ENCODE measurements at regions not wholly inside any gene's neighbourhood (a gene's known extent, or its start where the extent isn't known, plus 50 kb on each side); places are given as distances from the start of the nearest gene placed in this dataset.
"Not testable (repeated sequence)": the region's sequence is repeated elsewhere in the genome, so short reads cannot be mapped to it uniquely, and the experiment has no call there.

- DNase-seq: no peak
Observed at GRCh38 chr2:82259551-82259950, 1955.0 kb upstream of the LRRTM1 start.

- no peak for DNase-seq
Observed at GRCh38 chr2:82257796-82258555, 1953.4 kb upstream of the LRRTM1 start.

GRCh38 chr2:82256983-82257632 lies 1952.6 kb upstream of the LRRTM1 start:
- no peak for DNase-seq

GRCh38 chr2:82256288-82256687 lies 1951.7 kb upstream of the LRRTM1 start:
- DNase-seq: no peak

DNA sequence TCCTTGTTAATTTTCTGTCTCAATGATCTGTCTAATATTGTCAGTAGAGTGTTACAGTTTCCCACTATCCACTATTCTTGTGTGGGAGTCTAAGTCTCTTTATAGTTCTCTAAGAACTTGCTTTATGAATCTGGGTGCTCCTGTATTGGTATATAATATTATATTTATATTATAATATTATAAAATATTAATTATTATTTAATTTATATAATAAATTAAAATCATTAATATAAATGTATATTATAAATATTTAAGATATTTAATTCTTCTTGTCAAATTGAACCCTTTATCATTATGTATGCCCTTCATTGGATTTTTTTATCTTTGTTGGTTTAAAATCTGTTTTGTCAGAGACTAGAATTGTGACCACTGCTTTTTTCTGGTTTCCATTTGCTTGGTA lies 1950.2 kb upstream of the LRRTM1 start:
- DNase-seq: no peak

DNA sequence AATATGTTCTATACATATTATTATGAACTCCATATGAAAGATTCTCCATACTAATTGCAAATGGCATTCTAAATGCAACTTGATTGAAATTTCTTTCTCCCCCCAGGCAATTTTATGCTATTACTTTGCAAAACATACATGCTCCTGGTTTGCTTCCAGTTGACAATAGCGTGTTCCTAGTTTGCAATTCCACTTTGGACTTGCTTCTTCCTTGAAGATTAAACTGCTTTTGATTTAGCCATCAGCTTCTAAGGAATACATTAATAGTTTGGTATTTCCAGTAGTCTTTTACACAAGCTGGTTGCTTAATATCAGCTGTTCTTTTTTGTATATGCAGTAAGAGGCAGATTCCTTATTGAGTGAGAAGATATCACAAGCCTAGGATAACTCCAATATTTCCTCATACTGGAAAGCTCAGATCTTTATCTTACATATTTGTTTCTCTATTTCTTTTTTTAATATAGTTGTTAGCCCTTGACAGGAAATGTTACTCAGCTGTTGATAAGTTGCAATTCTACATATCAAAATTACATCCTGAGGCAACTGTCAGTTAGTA lies 1941.7 kb upstream of the LRRTM1 start:
- no peak for DNase-seq

GRCh38 chr2:82239176-82239575 lies 1934.6 kb upstream of the LRRTM1 start:
- DNase-seq: no peak

DNA sequence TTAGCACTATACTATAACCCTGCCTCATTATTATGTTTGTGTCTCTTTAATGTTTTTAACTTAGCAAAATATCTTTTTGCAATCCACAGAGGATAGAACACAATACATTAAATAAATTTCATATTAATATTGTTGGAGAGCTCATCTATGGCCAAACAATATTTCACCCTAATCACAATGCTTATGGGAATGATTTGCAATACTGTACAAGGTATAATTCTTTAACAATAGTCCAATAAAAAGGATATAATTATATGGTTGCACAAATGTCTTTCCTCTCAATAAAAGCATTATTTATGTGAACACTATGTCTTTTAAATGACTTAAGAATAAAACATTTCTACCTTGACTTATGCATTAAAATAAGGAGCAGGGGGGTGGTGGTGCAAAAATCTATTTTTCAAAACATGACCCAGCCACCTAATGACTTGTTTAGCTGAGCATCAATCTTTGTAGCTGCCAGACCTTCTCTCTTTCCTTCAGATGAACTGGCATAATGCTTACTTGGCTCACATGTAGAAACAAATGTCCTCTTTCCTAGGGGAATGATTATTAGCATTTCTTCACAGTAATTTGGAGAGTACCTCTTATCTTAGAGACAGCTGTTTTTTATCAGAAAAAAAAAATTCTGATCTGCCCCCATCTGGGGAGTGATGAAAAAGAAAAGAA lies 1933.6 kb upstream of the LRRTM1 start:
- no peak for DNase-seq

- DNase-seq: no peak
Observed at GRCh38 chr2:82234283-82234874, 1929.8 kb upstream of the LRRTM1 start.

GRCh38 chr2:82233806-82234205 lies 1929.3 kb upstream of the LRRTM1 start:
- DNase-seq: no peak

DNA sequence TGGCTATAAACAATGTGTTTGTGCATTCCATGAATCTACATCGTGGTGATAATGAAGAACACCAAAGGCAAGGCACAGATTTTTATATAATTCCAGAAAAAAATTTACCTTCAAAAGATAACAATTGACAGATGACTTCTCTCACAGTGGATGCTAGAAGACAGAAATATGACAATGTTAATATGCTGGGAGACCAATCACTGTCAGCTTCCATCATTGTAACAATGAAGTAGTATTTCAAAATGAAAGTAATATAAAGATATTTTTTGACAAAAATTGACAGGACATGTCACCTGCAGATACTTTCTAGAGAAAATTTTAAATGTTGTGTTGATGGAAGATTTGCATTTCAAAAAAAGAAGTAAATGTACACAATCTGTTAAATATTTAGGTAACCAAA lies 1925.9 kb upstream of the LRRTM1 start:
- DNase-seq: no peak

DNA sequence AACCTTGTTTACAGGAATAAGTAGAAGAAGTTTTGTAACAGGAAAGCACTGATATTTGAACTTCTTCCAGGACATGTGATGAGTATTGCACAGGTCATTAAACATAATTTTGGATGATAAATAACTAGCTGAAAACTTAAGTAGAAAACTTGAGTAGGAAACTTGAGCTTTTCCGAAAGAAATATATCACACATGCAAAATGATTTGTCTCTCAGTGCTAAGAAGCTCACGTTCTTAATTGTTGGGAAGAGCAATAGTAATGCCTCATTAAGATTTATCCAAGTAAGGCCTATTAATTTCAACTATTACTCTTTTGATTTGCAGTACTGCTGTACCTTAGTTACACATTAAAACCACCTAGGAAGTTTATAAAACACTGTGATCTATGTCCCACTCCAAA lies 1921.9 kb upstream of the LRRTM1 start:
- no peak for DNase-seq

DNA sequence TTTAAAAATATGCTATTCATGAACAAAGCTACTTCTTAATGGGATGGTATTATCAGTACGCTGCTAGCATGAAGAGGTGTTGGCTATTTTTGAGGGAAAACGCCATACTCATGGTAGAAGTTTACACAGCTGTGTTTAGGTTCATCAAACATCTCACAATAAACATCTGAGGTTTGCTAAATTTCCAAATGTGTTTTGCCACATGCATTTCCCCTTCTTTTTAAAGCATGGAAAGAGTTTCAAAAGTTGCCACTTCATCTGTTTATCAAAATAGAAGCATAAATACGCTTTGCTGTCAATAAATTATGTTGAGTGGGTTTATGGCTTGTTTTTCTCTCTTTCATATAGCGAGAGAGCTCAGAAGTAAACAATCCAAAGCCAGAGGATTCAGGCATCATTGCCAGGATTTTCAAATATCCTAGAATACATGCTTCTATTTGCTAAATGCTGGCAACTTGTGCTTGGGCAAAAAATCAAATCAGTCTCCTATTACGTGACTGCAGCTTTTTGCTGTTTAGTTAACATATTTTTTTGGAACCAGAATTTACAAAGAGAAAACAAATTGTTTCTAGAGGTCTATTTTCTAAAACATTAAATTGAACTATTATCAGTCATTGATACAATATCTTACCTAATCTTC lies 1919.9 kb upstream of the LRRTM1 start:
- no peak for DNase-seq

GRCh38 chr2:82215212-82215611 lies 1910.7 kb upstream of the LRRTM1 start:
- DNase-seq: no peak

- no peak for DNase-seq
Observed at GRCh38 chr2:82199493-82199852, 1894.9 kb upstream of the LRRTM1 start.

DNA sequence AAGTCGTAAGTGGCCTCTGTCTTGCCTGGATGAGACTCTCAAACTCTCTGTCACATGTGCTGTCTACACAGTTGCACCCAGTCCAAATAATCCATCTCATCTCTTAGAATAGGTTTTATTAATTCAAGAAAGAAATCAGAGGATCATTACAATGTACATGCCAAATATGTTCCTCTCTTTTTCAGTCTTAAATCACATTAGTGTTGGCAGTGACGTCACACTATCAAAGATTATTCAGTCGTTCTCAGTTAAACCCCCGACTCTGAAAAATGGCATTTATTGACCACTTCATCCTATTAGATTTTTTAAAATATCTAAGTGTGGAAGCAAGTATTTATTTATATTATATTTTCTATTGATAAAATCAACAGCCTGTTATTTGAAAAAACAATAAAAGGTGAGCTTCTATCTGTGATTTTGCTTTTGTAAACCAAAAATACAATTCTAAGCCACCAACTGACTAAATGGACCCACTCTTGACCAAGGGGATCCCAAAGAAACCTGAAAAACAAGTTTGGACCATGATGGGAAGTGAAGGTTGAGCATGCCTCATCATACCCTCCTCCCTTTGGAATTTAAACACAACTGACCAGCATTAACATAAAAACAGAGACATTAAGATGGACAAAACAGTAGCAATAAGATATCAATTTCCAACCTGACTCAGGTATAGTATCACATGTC lies 1894.4 kb upstream of the LRRTM1 start:
- no peak for DNase-seq

DNA sequence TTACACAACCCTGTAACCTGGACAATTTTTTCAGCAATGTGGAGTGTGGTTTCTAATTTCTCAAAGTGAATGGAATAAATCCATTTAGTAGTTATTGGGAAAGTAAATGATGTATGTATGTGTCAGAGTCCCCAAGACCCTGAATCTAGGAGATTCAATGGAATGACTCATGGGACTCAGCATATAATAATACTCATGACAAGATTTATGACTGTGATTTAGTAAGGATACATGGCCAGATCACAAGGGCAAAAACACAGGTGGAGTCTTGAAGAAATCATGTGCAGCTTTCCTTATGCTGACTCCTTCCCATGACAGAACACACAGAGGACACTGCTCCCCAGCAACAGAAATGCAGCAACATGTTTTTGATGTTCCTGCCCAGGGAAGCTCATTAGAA lies 1877.7 kb upstream of the LRRTM1 start:
- no peak for DNase-seq

DNA sequence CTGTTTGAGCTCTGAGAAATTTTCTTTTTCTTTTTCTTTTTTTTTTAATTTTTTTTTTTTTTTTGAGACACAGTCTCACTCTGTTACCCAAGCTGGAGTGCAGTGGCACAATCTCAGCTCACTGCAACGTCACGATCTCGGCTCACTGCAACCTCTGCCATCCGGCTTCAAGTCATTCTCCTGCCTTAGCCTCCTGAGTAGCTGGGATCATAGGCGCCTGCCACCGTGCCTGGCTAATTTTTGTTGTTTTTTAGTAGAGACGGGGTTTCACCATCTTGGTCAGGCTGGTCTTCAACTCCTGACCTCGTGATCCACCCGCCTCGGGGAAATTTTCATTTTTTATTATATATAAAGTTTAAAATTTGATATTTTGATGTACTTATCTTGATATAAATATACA lies 1870.7 kb upstream of the LRRTM1 start:
- DNase-seq: not testable (repeated sequence)

DNA sequence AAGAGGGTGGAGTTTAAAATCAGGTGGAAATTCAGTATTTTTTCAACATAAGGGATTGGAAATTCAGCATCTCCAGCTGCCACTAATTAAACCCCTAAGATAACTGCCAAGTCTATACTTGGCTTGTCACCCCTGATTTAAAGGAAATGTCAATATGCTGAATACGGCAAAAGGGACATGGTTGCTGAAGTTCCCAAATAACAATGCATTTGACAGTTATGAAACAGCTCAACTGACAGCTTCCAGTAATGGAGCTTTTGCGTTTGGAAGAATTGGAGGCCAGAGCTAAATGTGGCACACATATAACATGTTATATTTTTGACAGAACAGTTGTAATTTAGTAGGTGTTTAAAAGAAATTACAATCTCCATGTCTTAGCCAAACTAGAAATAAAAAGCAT lies 1867.9 kb upstream of the LRRTM1 start:
- DNase-seq: no peak

- no peak for DNase-seq
Observed at GRCh38 chr2:82169379-82169778, 1864.8 kb upstream of the LRRTM1 start.

- no peak for DNase-seq
Observed at GRCh38 chr2:82165377-82165776, 1860.8 kb upstream of the LRRTM1 start.

- DNase-seq: no peak
Observed at GRCh38 chr2:82158150-82158549, 1853.6 kb upstream of the LRRTM1 start.
